ENCODE measurements at regions not wholly inside any gene's neighbourhood (a gene's known extent, or its start where the extent isn't known, plus 50 kb on each side); places are given as distances from the start of the nearest gene placed in this dataset.
A peak's percentile ranks its signal among the peaks of the same experiment; 100 is the strongest.

DNA sequence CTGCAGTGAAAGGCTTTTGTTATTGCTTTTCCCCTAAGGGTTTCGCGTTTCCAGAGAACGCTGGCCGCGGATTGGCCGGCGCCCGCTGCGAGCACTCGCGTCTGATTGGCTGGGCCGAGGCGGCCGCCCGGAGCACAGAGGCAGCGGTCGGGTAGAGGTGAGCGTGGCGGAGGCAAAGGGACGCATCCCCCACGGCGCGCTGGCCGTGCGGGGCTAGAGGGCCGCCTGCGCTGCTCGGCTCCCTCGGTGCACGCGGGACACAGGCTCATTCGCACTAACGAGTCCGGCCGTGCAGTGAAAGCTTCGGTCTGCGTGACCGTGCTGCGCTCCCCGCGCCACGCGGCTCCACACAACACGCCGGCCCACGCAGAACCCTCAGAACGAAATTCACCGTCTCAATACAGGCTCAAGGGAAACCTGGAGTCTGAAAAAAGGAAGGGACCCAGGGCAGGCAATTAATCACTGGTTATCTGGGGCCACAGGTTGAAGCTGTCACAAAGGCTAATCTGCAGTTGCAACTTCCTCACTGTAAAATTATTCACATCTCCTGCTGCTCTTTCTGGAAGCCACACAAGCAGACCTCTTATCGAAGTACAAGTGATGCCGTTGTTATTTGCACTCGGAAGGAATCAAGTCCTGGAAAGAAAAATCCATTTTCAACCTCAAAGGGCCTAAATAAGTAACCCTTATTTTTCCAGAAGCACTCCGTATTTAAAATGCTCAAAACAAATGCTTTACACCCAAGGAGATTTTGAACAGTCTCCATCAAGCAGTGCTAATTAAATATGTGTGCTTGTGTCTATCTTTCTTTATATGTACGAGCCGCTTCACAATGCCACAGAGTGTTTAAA is 94.6 kb downstream of the ZNF608 start (continued):
- 0 out of 2 replicates have a peak, but pooled peaks have one; percentile 61 for TF ChIP-seq KHSRP (IDR thresholded peaks at IDR 0.05)
- no peak for TF ChIP-seq FOXJ3 (CRISPR knock-in tag; IDR thresholded peaks at IDR 0.05)
- TF ChIP-seq, protein P1, sequence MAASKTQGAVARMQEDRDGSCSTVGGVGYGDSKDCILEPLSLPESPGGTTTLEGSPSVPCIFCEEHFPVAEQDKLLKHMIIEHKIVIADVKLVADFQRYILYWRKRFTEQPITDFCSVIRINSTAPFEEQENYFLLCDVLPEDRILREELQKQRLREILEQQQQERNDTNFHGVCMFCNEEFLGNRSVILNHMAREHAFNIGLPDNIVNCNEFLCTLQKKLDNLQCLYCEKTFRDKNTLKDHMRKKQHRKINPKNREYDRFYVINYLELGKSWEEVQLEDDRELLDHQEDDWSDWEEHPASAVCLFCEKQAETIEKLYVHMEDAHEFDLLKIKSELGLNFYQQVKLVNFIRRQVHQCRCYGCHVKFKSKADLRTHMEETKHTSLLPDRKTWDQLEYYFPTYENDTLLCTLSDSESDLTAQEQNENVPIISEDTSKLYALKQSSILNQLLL (CRISPR knock-in tag; IDR thresholded peaks at IDR 0.05; ENCODE audit: borderline replicate concordance): no peak
- TF ChIP-seq HCFC1 (IDR thresholded peaks at IDR 0.05; ENCODE audit: low read depth, low read length): 0 out of 2 replicates have a peak, but pooled peaks have one; percentile 31
- no peak for TF ChIP-seq TFAM (CRISPR knock-in tag; conservative IDR thresholded peaks at IDR 0.05)
- no peak for TF ChIP-seq CHCHD3 (CRISPR knock-in tag; IDR thresholded peaks at IDR 0.05)
- peak; percentile 69; the same call in 1 of the 2 replicates for TF ChIP-seq ZNF592 (IDR thresholded peaks at IDR 0.05)
- TF ChIP-seq ZNF174 (CRISPR knock-in tag; IDR thresholded peaks at IDR 0.05): no peak
- TF ChIP-seq BRF2 (IDR thresholded peaks at IDR 0.05; ENCODE audit: borderline replicate concordance, insufficient read depth, insufficient read length): no peak
- TF ChIP-seq ZFP36 (IDR thresholded peaks at IDR 0.05; ENCODE audit: low read depth, low read length, partially characterized antibody): peak; percentile 8
- TF ChIP-seq ZNF699 (CRISPR knock-in tag; IDR thresholded peaks at IDR 0.05; ENCODE audit: insufficient replicate concordance): no peak
- peak; percentile 94 for TF ChIP-seq CC2D1A (IDR thresholded peaks at IDR 0.05)
- TF ChIP-seq NCOA6 (IDR thresholded peaks at IDR 0.05): no peak
- peak; percentile 36; the same call in 1 of the 2 replicates for TF ChIP-seq BRD4 (IDR thresholded peaks at IDR 0.05)
- peak; percentile 95 for TF ChIP-seq ZEB2 (IDR thresholded peaks at IDR 0.05)
- no peak for TF ChIP-seq STAT6 (CRISPR knock-in tag; IDR thresholded peaks at IDR 0.05)
- TF ChIP-seq ZNF551 (CRISPR knock-in tag; IDR thresholded peaks at IDR 0.05): 0 out of 2 replicates have a peak, but pooled peaks have one; percentile 57
- TF ChIP-seq EP400 (IDR thresholded peaks at IDR 0.05): peak; percentile 83

Data from K562 (cell line).